Ascending aorta (tissue), 2 donors: ENCODE measurements at regions not wholly inside any gene's neighbourhood (a gene's known extent, or its start where the extent isn't known, plus 50 kb on each side); places are given as distances from the start of the nearest gene placed in this dataset.

Source experiments
- DNase-seq, 2 donors: peaks; one replicate each; pipeline ENCODE4 v3.0.0-alpha.2; 2019; ENCODE audit warnings: low spot score in 2 of 2
- H3K27ac ChIP-seq, 2 donors: fragments of 200-600 bp; sonication (generic); one replicate each; pipeline ENCODE4 v1.5.1; 2016 to 2017; ENCODE audit warnings: mild to moderate bottlenecking in 1 of 2
- H3K27me3 ChIP-seq: fragments of 200-600 bp; sonication (generic); one replicate; pipeline ENCODE4 v1.5.1; 2017
- H3K36me3 ChIP-seq, 2 donors: fragments of 200-600 bp; sonication (generic); one replicate each; pipeline ENCODE4 v1.5.1; 2016
- H3K4me1 ChIP-seq, 2 donors: fragments of 200-600 bp; sonication (generic); one replicate each; pipeline ENCODE4 v1.5.1; 2016 to 2017; ENCODE audit warnings: mild to moderate bottlenecking in 1 of 2
- H3K4me3 ChIP-seq, 2 donors: fragments of 200-600 bp; sonication (generic); one replicate each; pipeline ENCODE4 v1.5.1; 2016 to 2017; ENCODE audit warnings: mild to moderate bottlenecking in 1 of 2
- H3K9me3 ChIP-seq, 2 donors: fragments of 200-600 bp; sonication (generic); one replicate each; pipeline ENCODE4 v1.5.1; 2016
- intact Hi-C: fragments of 100-400 bp; cut with DNase I; formaldehyde crosslinking; loops from one replicate; pipeline ENCODE4 v1.15.1; 2023
- TF ChIP-seq, protein P1 (sequence below), 3 experiments: fragments of 200-600 bp in 2 of 3; fragments of 450-650 bp in 1 of 3; sonication (generic) in 2 of 3; IDR thresholded peaks; one replicate each; pipeline ENCODE4 v1.5.1; 2016 to 2019; ENCODE audit warnings: antibody characterized with exemption in 3 of 3, mild to moderate bottlenecking in 1 of 3, moderate library complexity in 1 of 3

DNA sequence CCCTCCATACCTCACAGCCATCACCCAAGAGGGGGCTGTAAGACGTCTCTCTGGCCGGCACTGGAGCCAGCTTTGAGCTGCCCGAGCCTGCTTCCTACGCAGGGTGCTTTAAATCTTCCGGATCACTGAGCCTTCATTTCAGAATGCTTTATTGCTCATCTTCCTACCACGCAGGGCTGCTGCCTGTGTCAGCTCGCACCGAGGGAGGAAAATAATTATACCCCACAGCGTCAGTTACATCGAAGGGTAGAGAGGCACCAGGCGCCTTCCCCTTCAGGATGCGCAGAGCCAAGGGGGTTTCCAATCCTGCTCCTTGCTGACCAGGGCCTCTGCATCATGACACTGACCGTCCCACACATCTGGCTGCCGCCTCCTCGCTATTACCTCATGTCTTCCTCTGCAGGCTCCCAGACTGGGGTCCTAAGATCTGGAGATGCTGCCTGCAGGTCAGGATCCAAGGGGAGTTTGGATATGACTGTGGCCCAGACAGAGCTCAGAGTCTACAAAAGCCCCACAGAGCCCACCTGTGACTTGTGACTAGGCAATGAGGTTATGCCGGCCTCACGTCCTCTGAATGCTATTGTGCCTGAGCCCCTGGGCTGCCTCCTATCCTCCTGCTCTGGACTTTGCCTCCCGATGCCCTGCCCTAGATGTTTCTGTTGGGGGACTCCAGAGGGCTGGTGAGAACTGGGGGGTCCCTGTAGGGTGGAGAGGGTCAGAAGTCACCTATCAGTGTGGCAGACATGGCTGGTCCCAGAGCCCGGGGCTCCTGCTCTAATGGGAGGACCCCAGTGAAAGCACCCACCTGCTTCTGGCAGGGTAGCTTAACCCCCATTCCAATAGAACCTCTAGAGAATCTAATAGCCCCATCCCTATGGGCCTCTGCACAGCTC lies 220.3 kb upstream of the RTL1 start:
- Histone ChIP-seq H3K4me1 (no peaks in the 10 kb centered on the region), H3K4me3 (no peak overlapping the region), H3K27ac (no peak overlapping the region), H3K27me3 (no peaks in the 10 kb centered on the region), H3K36me3 (no peaks in the 10 kb centered on the region), H3K9me3 (no peaks in the 10 kb centered on the region)
- no peak for DNase-seq
- TF ChIP-seq, protein P1, sequence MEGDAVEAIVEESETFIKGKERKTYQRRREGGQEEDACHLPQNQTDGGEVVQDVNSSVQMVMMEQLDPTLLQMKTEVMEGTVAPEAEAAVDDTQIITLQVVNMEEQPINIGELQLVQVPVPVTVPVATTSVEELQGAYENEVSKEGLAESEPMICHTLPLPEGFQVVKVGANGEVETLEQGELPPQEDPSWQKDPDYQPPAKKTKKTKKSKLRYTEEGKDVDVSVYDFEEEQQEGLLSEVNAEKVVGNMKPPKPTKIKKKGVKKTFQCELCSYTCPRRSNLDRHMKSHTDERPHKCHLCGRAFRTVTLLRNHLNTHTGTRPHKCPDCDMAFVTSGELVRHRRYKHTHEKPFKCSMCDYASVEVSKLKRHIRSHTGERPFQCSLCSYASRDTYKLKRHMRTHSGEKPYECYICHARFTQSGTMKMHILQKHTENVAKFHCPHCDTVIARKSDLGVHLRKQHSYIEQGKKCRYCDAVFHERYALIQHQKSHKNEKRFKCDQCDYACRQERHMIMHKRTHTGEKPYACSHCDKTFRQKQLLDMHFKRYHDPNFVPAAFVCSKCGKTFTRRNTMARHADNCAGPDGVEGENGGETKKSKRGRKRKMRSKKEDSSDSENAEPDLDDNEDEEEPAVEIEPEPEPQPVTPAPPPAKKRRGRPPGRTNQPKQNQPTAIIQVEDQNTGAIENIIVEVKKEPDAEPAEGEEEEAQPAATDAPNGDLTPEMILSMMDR (IDR thresholded peaks at IDR 0.05) = no peak
- intact Hi-C loops = no loop called here

DNA sequence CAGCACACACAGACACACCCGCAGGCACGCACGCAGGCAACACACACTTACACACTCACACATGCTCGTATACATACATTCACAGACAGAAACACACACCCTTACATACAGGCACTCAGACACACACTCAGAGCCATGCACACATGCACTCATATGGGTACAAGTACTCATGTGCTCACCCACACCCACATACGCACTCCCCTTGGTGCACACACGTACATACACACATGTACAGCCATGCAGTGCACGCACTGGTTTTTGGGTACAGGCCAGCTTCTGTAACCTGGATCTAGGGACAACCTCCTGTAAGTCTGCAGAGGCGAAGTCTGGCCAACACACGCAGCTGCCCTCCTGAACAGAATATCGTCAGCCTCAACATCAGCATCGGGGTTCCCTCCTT lies 221.3 kb upstream of the RTL1 start:
- no peaks in the 10 kb centered on the region for H3K27me3 ChIP-seq

DNA sequence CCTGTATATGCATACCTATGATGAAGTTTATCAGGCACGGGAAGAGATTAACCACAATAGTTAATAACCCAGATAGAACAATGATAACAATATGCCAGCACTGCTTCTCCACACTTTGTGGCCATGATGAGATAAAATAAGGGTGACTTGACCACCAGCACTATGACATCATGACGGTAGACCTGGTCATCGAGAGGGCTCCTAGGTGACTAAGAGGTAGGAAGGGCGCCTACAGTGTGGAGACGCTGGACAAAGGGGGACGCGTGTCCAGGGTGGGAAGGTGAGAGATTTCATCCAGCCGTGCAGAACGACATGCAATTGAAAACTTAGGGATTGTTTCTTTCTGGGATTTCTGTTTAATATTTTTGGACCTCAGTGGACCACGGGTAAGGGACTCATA lies 221.8 kb upstream of the RTL1 start:
- H3K9me3 ChIP-seq = no peaks in the 10 kb centered on the region
- H3K4me1 ChIP-seq = no peaks in the 10 kb centered on the region
- H3K4me3 ChIP-seq = no peak overlapping the region
- H3K27ac ChIP-seq = no peak overlapping the region
- no peaks in the 10 kb centered on the region for H3K36me3 ChIP-seq
- TF ChIP-seq, protein P1 (IDR thresholded peaks at IDR 0.05) = no peak
- no peak for DNase-seq
- intact Hi-C loops = no loop called here
- H3K27me3 ChIP-seq = no peaks in the 10 kb centered on the region

More for the DNA sequence above, 221.3 kb upstream of the RTL1 start:
- H3K4me1 ChIP-seq = no peaks in the 10 kb centered on the region
- no peak overlapping the region for H3K27ac ChIP-seq
- H3K36me3 ChIP-seq = no peaks in the 10 kb centered on the region
- no peaks in the 10 kb centered on the region for H3K9me3 ChIP-seq
- intact Hi-C loops = no loop called here
- TF ChIP-seq, protein P1 (IDR thresholded peaks at IDR 0.05) = no peak
- DNase-seq = peak in 1 of 2 donors; percentile 50
- H3K4me3 ChIP-seq = no peak overlapping the region

DNA sequence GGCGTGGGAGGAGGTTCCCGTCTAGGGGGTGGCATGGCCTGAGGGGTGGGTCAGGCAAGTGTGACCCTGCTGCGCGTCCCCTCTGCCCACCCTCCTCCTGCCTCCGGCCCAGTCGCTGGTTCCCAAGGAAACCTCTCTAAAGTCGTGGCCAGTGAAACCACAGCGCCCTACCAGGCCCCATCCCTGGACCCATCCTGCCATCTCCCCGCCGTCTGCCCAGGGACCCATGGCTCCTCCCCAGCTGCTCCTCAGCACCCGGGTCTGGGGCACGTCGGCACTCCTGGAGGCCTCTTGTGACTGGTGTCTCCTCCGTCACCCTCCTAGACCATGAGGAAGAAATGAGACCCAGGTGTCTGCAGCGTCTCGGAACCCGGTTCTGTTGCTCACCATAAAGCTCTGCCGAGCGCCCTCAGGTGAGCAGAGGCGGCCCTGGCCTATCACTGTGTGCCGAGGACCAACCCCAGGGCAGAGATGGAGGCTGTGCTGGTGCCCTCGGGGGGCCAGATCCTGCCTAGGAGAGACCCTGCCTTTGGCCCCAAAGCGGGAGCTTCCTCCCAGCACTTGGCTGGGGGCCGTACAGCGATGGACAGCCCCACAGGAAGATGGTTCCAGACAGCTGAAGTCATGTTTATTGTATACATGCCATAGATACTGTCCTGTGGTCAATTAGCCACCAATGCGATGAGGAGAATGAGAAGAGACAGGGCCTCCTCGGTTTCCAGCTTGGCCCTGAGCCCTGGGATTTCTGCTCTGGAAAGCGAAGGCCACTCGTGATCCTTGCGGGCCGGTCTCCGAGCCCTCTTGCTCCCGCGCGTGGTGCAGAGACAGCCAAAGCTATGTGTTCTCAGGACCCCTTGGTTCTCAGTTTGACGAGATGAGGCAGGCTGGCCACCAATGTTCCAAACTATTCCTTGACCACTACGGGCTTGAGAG lies 222.5 kb upstream of the RTL1 start:
- no peaks in the 10 kb centered on the region for H3K4me1 ChIP-seq
- intact Hi-C loops = no loop called here
- H3K9me3 ChIP-seq = no peaks in the 10 kb centered on the region
- peak in 1 of 2 donors; percentile 58 for DNase-seq
- no peak overlapping the region for H3K27ac ChIP-seq
- no peaks in the 10 kb centered on the region for H3K36me3 ChIP-seq
- H3K4me3 ChIP-seq = no peak overlapping the region
- H3K27me3 ChIP-seq = no peaks in the 10 kb centered on the region
- TF ChIP-seq, protein P1 (IDR thresholded peaks at IDR 0.05) = no peak

DNA sequence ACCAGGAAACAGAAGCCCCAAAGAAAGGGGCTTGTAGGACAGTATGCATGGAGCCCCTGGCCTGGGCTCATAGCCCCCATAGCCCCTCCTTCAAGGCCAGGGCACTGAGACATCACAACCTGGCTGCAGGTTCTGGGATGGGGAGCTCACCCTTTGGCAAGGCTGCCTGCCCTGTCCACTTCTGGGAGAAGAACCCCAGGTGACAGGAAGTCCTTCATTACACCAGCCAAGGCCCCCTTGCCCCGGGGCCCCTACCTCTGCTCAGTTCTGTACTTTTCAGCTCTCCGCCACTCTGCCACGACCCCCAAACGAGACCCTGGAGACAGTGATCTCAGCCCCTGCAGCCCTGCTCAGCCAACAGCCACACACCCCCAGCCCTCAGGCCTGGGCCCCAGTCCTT lies 223.2 kb upstream of the RTL1 start:
- no peak for DNase-seq
- intact Hi-C loops = no loop called here
- Histone ChIP-seq H3K27ac (no peak overlapping the region), H3K36me3 (no peaks in the 10 kb centered on the region), H3K27me3 (no peaks in the 10 kb centered on the region), H3K4me1 (no peaks in the 10 kb centered on the region), H3K9me3 (no peaks in the 10 kb centered on the region), H3K4me3 (no peak overlapping the region)
- TF ChIP-seq, protein P1 (IDR thresholded peaks at IDR 0.05) = no peak
